ENCODE measurements at regions not wholly inside any gene's neighbourhood (a gene's known extent, or its start where the extent isn't known, plus 50 kb on each side); places are given as distances from the start of the nearest gene placed in this dataset.

DNA sequence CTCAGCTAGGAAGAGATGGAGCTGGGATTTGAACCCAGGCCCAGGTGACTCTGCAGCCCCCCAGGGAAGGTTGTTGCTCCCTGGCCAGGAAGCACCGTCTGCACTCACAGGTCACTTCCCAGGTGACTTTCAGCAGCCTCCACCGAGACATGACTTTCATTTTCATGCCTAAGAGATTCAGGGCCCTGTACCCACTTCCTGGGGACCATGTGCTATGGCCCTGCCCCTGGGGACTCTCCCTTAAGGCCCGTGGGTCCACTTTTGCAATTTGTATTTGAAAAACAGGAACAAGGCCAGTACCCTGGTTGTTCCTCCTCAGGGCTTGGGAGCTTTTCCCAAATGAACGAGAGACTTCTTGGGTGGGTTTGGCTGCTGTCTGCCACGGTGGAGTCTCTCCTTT, 191.0 kb downstream of the IRF8 start:
- DNase-seq (ENCODE audit: low read depth) = no peak

GRCh38 chr16:86090461-86091170, 191.7 kb downstream of the IRF8 start:
- DNase-seq (ENCODE audit: low read depth) = no peak

DNA sequence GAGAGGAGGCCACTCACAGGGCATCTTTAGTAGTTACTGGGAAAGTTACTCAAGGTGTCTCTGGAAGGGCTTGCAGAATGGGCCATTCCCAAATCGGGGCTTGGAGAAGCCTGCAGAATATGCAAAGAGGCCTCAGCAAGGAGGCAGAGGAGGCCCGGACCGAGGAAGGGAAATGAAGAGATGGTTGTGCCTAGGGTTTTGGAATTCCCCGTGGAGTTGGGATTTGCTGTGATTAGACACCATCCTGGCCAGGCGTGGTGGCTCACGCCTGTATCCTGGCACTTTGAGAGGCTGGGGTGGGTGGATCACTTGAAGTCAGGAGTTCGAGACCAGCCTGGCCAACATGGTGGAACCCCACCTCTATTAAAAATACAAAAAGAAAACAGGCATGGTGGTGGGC, 193.0 kb downstream of the IRF8 start:
- no peak for DNase-seq (ENCODE audit: low read depth)

- no peak for DNase-seq (ENCODE audit: low read depth)
Measured at GRCh38 chr16:86092586-86093480, 193.9 kb downstream of the IRF8 start.

DNA sequence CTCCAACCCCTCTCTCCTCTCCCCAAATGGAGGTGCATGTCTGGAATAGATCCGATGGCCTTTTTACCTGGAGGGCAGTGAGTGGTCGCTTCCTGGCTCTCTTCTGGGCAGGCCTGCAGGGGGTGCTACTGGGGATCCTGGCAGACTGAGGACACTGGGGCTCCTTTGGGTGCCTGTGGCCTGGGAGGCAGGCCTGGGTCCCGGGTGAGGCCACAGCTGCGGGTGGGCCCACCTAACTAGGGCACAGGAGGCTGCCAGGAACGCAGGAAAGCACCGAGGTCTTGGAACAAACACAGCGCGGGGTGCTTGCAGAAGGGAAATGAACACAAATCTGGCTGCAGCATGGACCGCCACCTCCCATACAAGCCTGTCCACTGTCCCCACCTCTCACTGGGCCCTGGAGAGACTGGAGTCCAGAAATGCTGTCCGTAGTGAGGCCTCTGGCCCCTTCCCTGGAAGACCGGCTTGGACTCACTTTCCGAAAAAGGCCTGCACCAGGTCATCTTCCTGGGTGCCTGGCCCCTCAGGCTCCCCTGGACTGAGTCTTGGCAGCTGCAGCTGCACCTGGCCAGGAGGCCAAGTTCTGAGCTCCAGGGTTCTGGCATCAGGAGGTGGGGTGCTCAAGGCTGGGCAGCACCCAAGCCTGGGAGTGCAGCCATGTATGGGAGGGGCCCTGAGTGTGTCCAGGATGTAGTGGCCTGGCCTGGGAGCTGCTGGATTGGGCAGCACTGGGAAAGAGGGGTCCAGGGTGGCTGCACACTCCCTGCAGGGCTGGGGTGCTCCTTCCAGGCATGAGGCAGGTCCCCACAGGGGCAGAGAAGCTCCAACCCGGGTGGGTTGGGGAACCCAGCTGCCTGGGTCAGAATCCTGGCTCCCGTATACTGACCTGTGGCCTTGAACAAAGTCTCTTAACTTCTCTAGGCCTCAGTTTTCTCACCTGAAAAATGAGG, 195.1 kb downstream of the IRF8 start:
- no peak for DNase-seq (ENCODE audit: low read depth)

DNA sequence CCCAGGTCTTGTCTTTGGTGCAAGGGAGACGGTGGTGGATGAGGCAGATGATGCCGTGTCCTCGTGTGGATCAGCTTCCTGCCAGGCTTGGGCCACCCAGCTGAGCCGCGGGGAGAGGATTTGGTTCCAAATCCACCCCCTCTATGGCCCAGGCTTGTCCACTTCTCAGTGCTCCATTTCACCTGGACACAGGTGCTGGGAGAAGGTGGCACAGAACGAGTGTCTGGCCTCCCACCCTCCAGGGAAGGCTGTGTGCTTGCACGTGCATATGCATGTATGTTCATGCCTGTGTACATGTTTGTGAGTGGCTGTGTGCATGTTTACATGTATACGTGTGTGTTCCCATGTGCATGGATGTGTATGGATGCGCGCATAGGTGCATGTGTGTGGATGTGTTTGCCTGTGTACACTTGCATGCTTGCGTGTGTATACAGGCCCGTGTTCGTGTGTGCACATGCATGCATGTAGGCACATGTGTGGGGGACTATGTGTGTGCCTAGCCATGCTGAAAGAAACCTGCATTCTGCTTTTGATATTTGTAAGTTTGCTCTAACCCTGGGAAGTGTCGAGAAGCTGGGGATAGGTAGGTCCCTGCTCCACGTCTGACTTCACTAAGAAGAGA, 196.3 kb downstream of the IRF8 start:
- no peak for DNase-seq (ENCODE audit: low read depth)

DNA sequence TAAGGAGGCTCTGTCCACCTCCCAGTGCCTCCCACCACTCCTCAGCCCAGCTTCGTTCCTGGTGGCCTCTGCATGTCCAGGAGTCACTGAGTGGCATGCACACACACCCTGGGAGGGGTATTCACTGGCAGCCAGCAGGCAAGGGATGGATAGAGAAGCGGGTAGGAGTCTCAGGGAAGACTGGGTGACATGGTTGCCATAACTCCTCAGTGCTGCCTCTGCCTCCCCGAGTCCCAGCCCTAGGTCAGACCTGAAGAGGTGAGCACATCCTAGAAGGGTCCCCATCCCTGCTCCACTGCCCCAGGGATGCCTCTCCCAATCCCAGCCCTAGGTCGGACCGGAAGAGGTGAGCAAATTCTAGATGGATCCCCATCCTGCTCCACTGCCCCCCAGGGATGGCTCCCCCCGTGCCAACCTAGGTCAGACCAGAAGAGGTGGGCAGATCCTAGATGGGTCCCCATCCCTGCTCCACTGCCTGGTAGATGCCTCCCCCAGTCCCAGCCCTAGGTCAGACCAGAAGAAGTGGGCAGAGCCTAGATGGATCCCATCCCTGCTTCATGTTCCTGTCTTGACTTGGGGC, 197.0 kb downstream of the IRF8 start:
- DNase-seq (ENCODE audit: low read depth) = no peak

GRCh38 chr16:86096850-86097249, 197.9 kb downstream of the IRF8 start:
- DNase-seq (ENCODE audit: low read depth) = no peak

- no peak for DNase-seq (ENCODE audit: low read depth)
Measured at GRCh38 chr16:86099326-86099725, 200.4 kb downstream of the IRF8 start.

- DNase-seq (ENCODE audit: low read depth) = no peak
Measured at GRCh38 chr16:86100205-86101136, 201.5 kb downstream of the IRF8 start.

DNA sequence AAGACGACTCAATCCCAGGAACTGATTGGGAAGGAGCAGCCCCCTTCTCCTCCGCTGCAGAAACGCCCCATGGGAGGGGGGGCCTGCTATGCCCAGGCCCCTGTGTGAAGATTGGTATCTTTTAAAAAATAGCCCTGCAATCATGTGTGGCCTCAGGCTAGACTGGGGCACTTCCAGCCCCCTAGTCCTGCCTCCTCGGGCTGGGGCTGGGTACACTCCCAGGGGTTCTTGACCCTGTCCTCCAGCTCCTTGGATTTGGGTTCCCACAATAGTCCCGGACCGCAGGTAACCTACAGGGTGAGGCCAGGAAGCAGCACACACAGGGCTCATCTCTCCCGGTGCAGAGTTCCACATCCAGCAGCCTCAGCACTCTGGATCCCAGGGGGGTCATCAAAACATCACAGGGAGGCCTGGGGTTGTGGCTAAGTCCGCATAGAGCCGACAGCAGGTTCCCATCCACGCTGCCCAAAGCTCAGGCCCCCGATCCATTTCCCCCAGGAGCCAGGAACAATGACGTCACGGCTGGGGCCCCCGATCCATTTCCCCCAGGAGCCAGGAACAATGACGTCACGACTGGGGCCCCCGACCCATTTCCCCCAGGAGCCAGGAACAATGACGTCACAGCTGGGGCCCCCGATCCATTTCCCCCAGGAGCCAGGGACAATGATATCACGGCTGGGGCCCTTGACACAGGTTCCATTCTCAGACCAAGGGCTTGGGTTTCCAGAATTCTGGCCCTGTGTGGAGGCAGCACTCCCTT, 202.4 kb downstream of the IRF8 start:
- no peak for DNase-seq (ENCODE audit: low read depth)

DNA sequence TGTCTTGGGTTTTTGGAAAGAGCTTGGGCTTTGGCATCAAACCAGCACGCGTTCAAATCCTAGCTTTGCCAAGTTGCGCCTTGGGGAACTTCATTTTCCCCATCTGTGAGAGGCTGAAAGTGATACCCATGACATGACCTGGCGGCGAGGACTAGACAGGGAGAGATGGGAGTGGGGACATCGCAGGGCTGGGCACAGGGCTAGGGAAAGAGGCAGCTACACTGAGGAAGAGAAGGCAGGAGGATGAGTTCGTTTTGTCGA, 202.9 kb downstream of the IRF8 start:
- no peak for DNase-seq (ENCODE audit: low read depth)

DNA sequence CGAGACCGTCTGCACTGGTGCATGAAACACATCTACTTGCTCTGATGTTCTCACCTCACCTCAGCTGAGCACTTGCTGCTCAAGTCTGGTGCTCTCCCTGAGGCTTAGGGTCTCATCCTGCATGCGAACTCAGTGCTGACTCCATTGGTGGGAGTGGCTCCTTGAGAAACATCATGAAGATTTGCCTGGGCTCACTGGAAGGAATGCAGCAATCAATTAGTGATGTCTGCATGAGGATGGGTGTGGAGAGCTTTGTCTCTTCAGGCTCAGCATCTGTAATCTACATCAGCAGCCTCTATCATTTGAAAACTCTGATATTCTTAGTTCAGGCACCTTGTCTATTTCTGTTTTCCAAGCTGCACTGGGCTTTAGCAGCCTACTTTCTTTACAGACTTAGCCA, 204.4 kb downstream of the IRF8 start:
- DNase-seq (ENCODE audit: low read depth) = no peak

GRCh38 chr16:86104537-86105048, 205.6 kb downstream of the IRF8 start:
- no peak for DNase-seq (ENCODE audit: low read depth)

- DNase-seq (ENCODE audit: low read depth) = no peak
Measured at GRCh38 chr16:86107215-86107825, 208.4 kb downstream of the IRF8 start.

- DNase-seq (ENCODE audit: low read depth) = no peak
Measured at GRCh38 chr16:86108062-86108461, 209.1 kb downstream of the IRF8 start.

DNA sequence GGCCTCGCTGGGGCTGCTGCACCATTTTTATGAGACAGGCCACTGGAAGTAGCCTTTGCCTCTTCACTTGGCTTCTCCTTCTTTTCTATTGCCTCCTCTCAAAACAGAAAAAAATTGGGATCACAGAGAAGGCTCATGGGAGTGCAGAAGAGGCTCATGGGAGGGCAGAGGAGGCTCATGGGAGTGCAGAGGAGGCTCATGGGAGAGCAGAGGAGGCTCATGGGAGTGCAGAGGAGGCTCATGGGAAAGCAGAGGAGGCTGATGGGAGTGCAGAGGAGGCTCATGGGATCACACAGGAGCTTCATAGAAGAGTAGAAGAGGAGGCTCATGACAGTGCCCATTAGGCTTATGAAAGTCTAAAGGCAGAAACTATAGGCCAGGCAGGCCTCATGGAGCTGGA, 211.2 kb downstream of the IRF8 start:
- no peak for DNase-seq (ENCODE audit: low read depth)

DNA sequence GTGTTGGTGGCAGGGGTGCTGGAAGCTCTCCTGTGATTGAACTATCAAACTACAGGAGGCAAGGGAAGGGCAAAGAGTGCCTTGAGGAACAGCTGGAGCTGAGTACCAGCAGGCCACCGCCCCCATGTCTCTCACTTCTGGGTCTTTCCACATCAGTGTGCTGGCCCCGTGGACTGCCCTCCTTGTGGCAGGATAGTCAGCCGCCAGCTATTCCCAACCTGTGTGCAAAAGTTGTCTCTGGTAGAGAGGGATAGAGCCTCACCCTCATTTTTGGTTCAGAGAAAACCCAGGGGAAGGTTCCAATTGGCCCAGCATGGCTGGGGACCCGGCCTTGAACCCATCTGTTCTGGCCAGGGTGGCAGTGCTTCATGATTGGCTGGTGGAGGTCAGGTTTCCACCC, 211.8 kb downstream of the IRF8 start:
- no peak for DNase-seq (ENCODE audit: low read depth)

- DNase-seq (ENCODE audit: low read depth) = no peak
Measured at GRCh38 chr16:86112178-86112577, 213.2 kb downstream of the IRF8 start.

Measured in fibroblast of gingiva (primary cell).